CD4-positive, alpha-beta T cell treated with Interleukin-15 for 4 hours (primary cell): ENCODE measurements at regions not wholly inside any gene's neighbourhood (a gene's known extent, or its start where the extent isn't known, plus 50 kb on each side); places are given as distances from the start of the nearest gene placed in this dataset.

Source experiments
- DNase-seq: peaks from one replicate; pipeline ENCODE4 v3.0.0-alpha.2; 2020; ENCODE audit warnings: low spot score

GRCh38 chr18:43482136-43482535 lies 204.8 kb upstream of the SYT4 start:
- DNase-seq, result no peak

DNA sequence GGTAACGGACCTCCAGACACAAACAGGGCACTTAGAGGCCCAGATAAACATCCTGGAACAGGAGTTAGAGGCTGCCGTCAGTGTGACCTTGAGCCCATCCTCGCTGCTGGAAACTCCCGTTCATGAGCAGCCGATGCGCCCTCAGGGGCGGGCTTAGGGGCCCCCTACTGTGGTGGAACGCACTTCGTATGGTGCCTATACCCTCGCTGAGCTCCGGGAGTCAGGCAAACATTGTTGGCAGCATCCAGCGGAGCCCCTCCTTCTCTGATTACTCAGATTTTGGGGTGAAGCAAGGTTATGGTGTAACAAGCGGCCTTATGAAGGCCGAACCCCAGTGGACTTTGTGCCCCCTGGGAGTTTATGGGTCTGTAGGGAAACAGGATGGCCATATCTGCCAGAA lies 205.3 kb upstream of the SYT4 start:
- DNase-seq, result no peak

DNA sequence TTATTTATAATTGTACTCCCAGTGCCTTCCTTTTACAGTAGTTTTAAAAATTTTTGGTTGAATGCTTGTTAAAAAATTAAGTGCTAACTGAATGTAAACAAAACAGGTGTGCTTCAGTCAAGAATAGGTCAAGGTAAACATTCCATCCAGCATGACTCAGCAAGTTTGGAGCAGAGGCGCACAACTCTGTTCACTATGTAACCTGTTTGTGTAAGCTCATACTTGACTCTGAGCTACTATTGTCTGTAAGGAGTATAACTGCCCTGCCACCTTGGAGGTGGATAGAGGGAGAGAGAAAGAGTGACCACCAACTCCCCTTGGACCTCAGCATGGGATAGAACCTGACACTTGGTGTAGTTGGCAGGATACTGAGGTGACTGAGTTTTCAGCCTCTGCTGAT lies 207.4 kb upstream of the SYT4 start:
- no peak for DNase-seq

DNA sequence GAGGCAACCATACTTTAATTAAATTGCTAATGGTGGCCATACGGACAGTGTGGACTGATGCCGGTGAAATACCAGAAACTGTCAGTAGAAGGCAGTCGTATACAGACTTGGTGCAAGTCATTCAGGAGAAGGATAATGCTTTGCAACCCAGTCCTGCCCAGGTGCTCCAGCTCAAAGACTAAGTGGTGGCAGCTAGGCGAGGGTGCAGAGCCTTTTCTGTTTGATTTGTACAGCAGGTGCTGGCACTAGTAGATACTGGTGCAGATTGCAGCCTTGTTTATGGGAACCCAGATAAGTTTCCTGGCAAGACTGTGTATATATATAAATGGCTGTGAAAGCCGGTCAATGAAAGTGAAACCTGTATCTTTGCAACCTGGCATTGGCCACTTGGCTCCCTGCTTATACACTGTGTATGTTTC lies 208.3 kb upstream of the SYT4 start:
- DNase-seq, result no peak

- no peak for DNase-seq
Observed at GRCh38 chr18:43486462-43486861, 209.2 kb upstream of the SYT4 start.

GRCh38 chr18:43501099-43501498 lies 223.8 kb upstream of the SYT4 start:
- DNase-seq, result no peak

DNA sequence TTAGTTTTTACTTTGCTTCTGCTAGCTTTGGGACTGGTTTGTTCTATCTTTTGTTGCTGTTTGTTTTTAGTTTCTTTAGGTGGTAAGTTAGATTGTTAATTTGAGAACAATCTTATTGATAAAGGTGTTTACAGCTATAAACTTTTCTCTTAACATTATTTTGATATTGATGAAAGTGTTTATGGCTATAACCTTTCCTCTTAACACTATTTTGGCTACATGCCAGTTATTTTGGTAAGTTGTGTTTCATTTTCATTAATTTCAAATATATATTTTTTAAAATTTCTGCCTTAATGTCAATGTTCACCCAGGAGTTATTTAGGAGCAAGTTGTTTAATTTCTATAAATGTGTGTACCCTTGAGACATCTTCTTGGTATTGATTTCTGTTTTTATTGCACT lies 229.6 kb upstream of the SYT4 start:
- DNase-seq, result no peak

- no peak for DNase-seq
Observed at GRCh38 chr18:43507842-43508481, 230.7 kb upstream of the SYT4 start.

DNA sequence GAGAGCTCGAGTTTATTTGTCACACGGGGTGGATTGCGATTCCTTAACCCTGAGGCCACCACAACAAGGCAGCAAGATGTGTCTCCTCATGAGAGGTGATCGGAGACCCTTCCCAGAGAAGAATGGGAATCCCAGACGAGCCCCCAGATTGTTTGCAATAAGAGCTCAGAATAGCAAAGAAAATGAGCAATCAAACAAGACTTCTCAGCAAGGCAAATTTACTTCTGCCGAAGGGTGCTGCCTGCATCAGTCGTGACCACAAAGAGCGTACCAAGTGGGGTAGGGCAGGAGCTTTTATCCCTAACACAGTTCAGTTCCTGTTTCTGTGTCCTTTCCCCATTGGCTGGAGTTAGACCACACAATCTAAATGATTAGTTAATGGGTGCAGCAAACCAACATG lies 237.5 kb upstream of the SYT4 start:
- DNase-seq, result no peak

- DNase-seq, result no peak
Observed at GRCh38 chr18:43515481-43515880, 238.2 kb upstream of the SYT4 start.

DNA sequence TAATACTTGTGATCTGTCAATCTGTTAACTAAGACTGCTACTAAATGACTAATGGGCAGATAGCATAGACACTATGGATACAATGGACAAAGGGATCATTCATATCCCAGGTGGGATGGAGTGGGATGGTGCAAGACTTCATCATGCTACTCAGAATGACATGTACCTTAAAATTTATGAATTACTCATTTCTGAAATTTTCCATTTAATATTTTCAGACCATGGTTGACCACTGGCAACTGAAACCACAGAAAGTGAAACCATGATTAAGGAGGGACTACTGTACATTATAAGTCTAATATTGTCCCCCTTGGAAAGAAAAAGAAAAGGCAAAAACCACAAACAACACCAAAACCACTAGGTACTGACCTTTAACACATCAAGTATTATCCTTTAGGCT lies 247.0 kb upstream of the SYT4 start:
- no peak for DNase-seq

- no peak for DNase-seq
Observed at GRCh38 chr18:43525169-43525568, 247.9 kb upstream of the SYT4 start.

- DNase-seq, result no peak
Observed at GRCh38 chr18:43526426-43527145, 249.3 kb upstream of the SYT4 start.

DNA sequence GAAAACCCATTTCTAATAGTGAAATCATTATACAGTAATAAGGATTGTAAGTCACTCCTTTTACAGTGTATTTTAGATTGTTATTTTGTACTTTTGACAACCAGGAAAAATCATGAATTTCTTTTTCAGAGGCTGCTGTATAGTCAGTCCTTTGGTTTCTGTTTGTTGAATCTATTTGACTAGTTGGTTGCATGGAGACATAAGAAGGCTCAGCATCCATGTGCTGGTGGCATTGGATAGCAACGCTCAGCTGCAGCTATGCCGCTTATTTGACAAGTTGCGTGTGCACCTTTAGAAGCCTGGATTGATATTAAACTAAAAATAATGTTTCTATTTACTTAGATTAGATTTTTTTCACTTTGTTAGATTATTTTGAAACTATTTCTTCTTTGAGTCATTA lies 254.1 kb upstream of the SYT4 start:
- DNase-seq, result no peak

DNA sequence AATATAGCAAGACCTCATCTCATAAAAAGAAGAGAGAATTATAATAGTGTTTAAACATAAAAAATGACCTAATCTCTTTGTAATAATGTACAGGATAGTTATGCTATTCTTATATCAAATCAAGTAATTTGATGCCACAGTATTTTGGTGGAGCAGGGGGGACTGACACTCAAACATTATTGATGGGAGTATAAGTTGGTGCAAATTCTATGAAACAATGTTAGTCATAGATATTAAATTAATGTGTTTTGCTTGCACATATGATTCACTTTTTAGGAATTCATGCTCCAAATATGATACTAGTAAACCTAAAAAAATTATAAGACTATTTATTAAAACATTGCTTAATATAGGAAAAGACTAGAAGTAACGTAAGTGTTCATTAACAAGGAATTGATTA lies 256.1 kb upstream of the SYT4 start:
- no peak for DNase-seq

DNA sequence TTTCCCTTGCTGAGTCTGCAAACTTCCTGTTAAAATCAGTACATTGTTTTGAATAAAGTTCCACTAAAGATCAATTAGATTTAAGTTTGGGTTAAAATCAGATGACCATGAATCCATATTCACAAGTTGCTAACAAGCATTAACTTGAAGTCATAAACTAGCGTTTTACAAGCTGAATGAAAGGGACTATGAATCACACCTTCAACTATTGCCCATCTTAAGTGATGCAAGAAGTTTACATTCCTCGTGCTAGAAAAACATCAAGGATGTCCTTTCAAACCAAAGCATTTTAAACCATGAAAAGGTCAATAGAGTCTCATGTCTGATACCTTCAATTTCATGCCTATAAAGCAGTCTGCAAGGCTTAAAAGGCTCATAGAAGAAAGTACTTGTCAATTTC lies 257.2 kb upstream of the SYT4 start:
- DNase-seq, result no peak

GRCh38 chr18:43539862-43540261 lies 262.6 kb upstream of the SYT4 start:
- DNase-seq, result no peak

DNA sequence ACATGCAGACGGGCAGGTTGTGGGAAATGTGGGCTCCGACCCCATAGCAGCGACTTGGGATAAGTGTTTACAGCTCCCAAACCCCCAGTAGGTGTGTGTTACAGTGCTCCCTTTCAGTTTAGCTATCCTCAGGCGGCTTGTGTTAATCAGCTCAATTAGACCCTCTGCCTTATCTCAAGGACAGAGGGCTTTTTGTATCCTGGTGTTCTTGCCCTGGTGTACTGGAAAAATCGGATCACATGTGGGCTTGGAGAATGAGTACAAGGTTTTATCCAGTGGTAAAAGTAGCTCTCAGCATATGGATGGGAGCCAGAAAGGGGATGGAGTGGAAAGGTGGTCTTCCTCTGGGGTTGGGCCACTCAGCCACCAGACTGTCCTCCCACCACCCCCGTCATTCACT lies 264.7 kb upstream of the SYT4 start:
- DNase-seq, result no peak

- no peak for DNase-seq
Observed at GRCh38 chr18:43543236-43543635, 265.9 kb upstream of the SYT4 start.

DNA sequence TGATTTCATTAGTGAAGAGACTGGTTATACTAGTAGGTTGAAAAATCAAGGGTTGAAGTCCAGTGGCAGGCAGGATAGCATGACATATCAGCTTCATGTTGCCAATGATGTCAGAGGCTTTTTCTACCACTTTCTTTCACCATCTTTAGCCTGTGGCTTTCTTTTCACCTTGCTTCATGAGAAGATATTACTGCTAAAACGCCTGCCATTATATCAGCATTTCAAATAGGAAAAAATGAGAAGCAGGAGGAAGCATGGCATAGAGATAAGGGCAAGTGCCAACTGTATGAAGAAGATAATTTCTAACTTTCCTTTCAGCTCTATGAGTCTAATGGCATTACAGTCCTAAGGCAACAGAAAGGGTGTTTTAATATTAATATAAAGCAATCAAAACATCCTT lies 270.2 kb upstream of the SYT4 start:
- DNase-seq, result no peak

- no peak for DNase-seq
Observed at GRCh38 chr18:43559507-43559906, 282.2 kb upstream of the SYT4 start.

DNA sequence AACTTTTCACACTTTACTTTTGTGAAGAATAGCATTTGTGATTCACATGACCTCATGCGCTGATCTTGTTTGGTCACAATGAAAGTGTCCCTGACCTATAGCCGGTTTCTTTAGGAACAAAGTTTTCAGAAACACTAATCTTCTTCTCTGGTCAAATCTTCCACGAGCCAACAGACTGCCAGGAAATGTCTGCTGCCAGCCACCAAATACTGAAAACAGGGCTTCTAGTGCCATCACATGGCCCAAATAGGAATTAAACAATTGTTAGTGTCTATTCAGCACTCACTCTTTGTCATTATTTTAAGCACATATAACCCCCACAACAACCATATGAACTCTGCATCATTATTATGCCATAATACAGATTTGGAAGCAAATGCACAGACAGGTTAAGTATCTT lies 286.5 kb upstream of the SYT4 start:
- no peak for DNase-seq

- no peak for DNase-seq
Observed at GRCh38 chr18:43570593-43570992, 293.3 kb upstream of the SYT4 start.

DNA sequence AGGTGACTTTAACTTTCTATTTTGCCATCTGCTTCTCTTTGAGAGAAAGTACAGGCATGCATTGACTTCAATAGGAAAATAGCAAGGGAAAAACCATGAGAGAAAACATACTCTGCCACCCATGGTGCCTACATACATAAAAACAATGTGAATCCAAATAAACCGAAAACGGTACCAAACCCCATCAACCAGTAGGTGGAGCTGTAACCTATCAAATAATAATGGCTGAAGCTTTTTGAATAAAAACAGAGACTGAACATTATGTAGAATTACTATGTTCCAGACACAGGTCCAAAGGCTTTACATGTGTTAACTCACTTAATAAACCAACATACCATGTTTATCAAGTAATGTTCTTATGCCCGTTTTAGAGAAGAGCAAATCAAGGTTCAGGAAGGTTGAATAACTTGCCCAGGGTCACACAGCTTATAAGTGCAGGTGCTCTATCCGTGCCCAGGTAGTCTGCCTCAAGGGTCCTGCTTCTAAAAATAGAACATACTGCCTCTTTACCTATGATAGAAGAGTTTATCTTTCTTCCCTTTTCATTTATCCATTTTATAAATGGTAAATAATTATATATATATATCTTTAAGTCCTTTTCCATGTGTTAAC lies 293.9 kb upstream of the SYT4 start:
- peak; percentile 26 for DNase-seq
